ENCODE measurements at regions not wholly inside any gene's neighbourhood (a gene's known extent, or its start where the extent isn't known, plus 50 kb on each side); places are given as distances from the start of the nearest gene placed in this dataset.

- DNase-seq (ENCODE audit: low spot score in 2 of 2, unreplicated experiment in 2 of 2), result no peak
- TF ChIP-seq, protein P1, sequence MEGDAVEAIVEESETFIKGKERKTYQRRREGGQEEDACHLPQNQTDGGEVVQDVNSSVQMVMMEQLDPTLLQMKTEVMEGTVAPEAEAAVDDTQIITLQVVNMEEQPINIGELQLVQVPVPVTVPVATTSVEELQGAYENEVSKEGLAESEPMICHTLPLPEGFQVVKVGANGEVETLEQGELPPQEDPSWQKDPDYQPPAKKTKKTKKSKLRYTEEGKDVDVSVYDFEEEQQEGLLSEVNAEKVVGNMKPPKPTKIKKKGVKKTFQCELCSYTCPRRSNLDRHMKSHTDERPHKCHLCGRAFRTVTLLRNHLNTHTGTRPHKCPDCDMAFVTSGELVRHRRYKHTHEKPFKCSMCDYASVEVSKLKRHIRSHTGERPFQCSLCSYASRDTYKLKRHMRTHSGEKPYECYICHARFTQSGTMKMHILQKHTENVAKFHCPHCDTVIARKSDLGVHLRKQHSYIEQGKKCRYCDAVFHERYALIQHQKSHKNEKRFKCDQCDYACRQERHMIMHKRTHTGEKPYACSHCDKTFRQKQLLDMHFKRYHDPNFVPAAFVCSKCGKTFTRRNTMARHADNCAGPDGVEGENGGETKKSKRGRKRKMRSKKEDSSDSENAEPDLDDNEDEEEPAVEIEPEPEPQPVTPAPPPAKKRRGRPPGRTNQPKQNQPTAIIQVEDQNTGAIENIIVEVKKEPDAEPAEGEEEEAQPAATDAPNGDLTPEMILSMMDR (IDR thresholded peaks at IDR 0.05; ENCODE audit: unreplicated experiment), result no peak
- H3K27ac Mint-ChIP-seq, result no peak overlapping the region
These were observed 297.2 kb upstream of the VSTM2A start for GRCh38 chr7:54245020-54245419.

DNA sequence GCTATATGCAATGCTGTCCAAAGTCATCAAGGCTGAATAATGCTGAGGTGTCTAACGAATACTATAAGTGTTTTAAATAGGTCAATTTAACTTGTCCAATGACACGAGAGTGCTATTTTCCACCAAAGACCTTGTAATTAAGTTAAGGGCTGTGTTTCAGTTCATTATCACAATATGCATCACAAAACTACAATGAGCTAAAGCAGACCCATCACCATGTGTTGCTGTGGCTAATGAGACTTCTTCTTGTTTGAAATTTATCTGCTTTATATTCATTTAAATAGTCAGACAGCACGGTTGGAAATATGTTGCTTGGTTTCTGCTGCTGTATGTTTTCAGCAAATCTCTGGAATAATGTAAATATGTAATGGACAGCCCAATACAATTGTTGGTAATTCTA is 292.5 kb upstream of the VSTM2A start:
- Mint-ChIP-seq H3K27ac (no peak overlapping the region), H3K4me3 (no peak overlapping the region), H3K9me3 (no peaks in the 10 kb centered on the region), H3K4me1 (no peaks in the 10 kb centered on the region), H3K27me3 (ENCODE audit: low read depth) (peaks cover 7% of the 10 kb centered on the region), H3K36me3 (no peaks in the 10 kb centered on the region)
- DNase-seq (ENCODE audit: low spot score in 2 of 2, unreplicated experiment in 2 of 2), result no peak
- TF ChIP-seq, protein P1 (IDR thresholded peaks at IDR 0.05; ENCODE audit: unreplicated experiment), result no peak

More at GRCh38 chr7:54245020-54245419, 297.2 kb upstream of the VSTM2A start:
- Mint-ChIP-seq H3K36me3 (no peaks in the 10 kb centered on the region), H3K4me3 (no peak overlapping the region), H3K9me3 (no peaks in the 10 kb centered on the region), H3K27me3 (ENCODE audit: low read depth) (peaks cover 13% of the 10 kb centered on the region), H3K4me1 (no peaks in the 10 kb centered on the region)

DNA sequence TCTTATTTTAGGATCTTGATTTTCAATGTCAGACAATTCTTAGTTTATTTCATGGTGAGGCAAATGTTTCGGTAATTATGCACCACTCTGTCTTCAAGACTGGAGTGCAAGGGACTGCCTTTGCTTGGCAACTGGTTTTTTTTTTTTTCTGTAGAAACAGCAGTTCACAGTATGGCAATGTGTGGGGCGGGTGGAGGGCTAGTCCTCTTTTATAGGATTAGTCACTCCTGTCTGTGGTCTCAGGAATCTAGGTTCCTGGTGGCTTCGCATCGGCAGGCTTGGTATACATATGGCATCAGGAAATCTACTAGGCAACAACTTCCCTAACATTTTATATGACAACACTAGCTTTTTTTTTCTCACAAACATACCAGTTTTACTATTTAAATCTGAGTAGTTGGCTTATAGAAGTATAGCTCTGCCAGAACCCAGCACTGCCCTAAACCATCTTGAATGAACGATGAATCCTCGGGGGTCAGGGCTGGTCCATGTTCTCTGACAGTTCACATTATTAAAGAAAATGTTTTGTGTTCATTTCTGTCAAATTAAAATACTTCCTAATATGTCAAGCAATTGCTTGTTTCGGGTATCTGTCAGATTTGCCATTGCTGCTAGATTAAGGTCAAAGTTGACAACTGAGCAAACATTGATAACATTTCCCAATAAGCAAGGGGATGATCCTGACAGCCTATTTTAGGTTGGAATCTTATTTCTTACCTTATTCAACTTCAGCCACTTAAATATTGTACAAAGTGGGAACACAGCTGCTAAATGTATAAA is 289.7 kb upstream of the VSTM2A start:
- Mint-ChIP-seq H3K4me1 (no peaks in the 10 kb centered on the region), H3K4me3 (no peak overlapping the region), H3K27ac (no peak overlapping the region), H3K27me3 (ENCODE audit: low read depth) (no peaks in the 10 kb centered on the region), H3K36me3 (no peaks in the 10 kb centered on the region), H3K9me3 (no peaks in the 10 kb centered on the region)
- DNase-seq (ENCODE audit: low spot score in 2 of 2, unreplicated experiment in 2 of 2), result no peak
- TF ChIP-seq, protein P1 (IDR thresholded peaks at IDR 0.05; ENCODE audit: unreplicated experiment), result no peak

DNA sequence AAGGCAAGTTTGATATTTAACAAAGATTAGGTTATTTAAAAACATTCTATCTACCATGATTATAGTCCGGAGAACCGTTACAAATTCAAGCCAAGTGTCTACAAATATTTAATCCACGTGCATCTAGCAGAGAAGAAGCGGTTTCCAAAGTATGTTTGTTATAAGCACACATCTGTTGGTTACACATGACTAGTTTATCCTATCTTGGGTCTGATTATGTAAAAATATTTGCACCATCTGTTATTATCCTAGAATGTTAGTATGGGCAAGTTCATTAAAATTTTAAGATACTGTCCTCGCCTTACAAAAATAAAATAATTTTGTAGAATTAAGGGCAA is 289.2 kb upstream of the VSTM2A start:
- Mint-ChIP-seq H3K4me1 (no peaks in the 10 kb centered on the region), H3K36me3 (no peaks in the 10 kb centered on the region), H3K27me3 (ENCODE audit: low read depth) (no peaks in the 10 kb centered on the region), H3K4me3 (no peak overlapping the region), H3K9me3 (no peaks in the 10 kb centered on the region), H3K27ac (no peak overlapping the region)
- no peak for DNase-seq (ENCODE audit: low spot score in 2 of 2, unreplicated experiment in 2 of 2)
- TF ChIP-seq, protein P1 (IDR thresholded peaks at IDR 0.05; ENCODE audit: unreplicated experiment), result no peak

DNA sequence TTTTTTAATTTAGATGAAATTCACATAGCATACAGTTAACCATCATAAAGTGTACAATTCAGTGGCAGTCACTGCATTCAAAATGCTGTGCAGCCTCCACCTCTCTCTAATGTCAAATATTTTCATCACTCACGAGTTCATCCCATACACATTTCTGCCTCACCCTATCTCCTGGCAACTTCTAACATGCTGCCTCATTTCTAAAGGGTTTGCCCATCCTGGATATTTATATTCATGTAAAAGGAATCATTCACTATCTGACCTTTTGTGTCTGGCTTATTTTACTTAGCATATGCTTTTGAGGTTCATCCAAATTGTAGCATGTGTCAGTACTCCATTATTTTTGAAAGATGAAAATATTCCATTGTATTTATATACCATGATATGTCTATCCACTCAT is 286.9 kb upstream of the VSTM2A start:
- Mint-ChIP-seq H3K4me3 (no peak overlapping the region), H3K36me3 (no peaks in the 10 kb centered on the region), H3K27ac (no peak overlapping the region), H3K4me1 (no peaks in the 10 kb centered on the region), H3K9me3 (no peaks in the 10 kb centered on the region), H3K27me3 (ENCODE audit: low read depth) (no peaks in the 10 kb centered on the region)
- TF ChIP-seq, protein P1 (IDR thresholded peaks at IDR 0.05; ENCODE audit: unreplicated experiment), result no peak
- DNase-seq (ENCODE audit: low spot score in 2 of 2, unreplicated experiment in 2 of 2), result no peak

Data from mesothelial cell of epicardium (in vitro differentiated cells).